ENCODE measurements at regions not wholly inside any gene's neighbourhood (a gene's known extent, or its start where the extent isn't known, plus 50 kb on each side); places are given as distances from the start of the nearest gene placed in this dataset. TPM values are rescaled to one million over a fixed set of nuclear protein-coding genes. Genes with fewer than 3 reads are reported as not detected.

- H3K4me1 ChIP-seq (ENCODE audit: control insufficient read depth in 1 of 2, insufficient read depth in 2 of 2, low read length in 2 of 2), result no peaks in the 10 kb centered on the region
- H3K27me3 Mint-ChIP-seq (ENCODE audit: low read depth in 3 of 3), result peaks cover 0 to 1% (median 0%) of the 10 kb centered on the region in 3 donors
- no peaks in the 10 kb centered on the region for H3K9me3 ChIP-seq (replicated peaks in 1 of 2; ENCODE audit: control insufficient read depth in 1 of 2, insufficient read depth in 1 of 2, low read length in 2 of 2)
- no peak overlapping the region for H3K4me3 Mint-ChIP-seq
- intact Hi-C loops (cut with micrococcal nuclease), result no loop called here
- TF ChIP-seq, protein P1, sequence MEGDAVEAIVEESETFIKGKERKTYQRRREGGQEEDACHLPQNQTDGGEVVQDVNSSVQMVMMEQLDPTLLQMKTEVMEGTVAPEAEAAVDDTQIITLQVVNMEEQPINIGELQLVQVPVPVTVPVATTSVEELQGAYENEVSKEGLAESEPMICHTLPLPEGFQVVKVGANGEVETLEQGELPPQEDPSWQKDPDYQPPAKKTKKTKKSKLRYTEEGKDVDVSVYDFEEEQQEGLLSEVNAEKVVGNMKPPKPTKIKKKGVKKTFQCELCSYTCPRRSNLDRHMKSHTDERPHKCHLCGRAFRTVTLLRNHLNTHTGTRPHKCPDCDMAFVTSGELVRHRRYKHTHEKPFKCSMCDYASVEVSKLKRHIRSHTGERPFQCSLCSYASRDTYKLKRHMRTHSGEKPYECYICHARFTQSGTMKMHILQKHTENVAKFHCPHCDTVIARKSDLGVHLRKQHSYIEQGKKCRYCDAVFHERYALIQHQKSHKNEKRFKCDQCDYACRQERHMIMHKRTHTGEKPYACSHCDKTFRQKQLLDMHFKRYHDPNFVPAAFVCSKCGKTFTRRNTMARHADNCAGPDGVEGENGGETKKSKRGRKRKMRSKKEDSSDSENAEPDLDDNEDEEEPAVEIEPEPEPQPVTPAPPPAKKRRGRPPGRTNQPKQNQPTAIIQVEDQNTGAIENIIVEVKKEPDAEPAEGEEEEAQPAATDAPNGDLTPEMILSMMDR (IDR thresholded peaks at IDR 0.05), result no peak
- no peaks in the 10 kb centered on the region for H4K20me1 ChIP-seq (ENCODE audit: insufficient read depth, low read length)
- H3K79me2 ChIP-seq (ENCODE audit: insufficient read depth, low read length), result no peaks in the 10 kb centered on the region
- peaks cover 0 to 3% (median 0%) of the 10 kb centered on the region in 7 donors for H3K9me3 Mint-ChIP-seq
- no peak overlapping the region for H2AFZ ChIP-seq (ENCODE audit: insufficient read depth, low read depth, low read length, poor library complexity, severe bottlenecking)
- no peak overlapping the region for H3K4me2 ChIP-seq (replicated peaks; ENCODE audit: extremely low read depth, low read length, poor library complexity, severe bottlenecking)
- H3K27me3 ChIP-seq (ENCODE audit: control insufficient read depth in 2 of 2, insufficient read depth in 2 of 2, low read length in 2 of 2), result no peaks in the 10 kb centered on the region
- no peak for DNase-seq
- no peaks in the 10 kb centered on the region for H3K4me1 Mint-ChIP-seq
- H3K27ac Mint-ChIP-seq, result no peak overlapping the region
- H3K4me3 ChIP-seq (replicated peaks in 1 of 3; ENCODE audit: low read depth in 2 of 3, low read length in 3 of 3), result no peak overlapping the region
- H3K36me3 Mint-ChIP-seq, result no peaks in the 10 kb centered on the region
- H3K9ac ChIP-seq (ENCODE audit: insufficient read depth, low read length, poor library complexity, severe bottlenecking), result no peak overlapping the region
- no peaks in the 10 kb centered on the region for H3K36me3 ChIP-seq (replicated peaks in 1 of 2; ENCODE audit: control insufficient read depth in 1 of 2, insufficient read depth in 2 of 2, low read length in 2 of 2)
- H3K27ac ChIP-seq (ENCODE audit: low read depth in 1 of 2, low read length in 2 of 2), result no peak overlapping the region
Observed at GRCh38 chr5:96012399-96012798, 50.7 kb upstream of the ELL2 start.

Small RNAs in the stretch of these regions (small RNA-seq; reads per million reads assigned to genes)
- not detected for gene MIR583 (ENCODE audit: insufficient read length, low read depth)
- not detected for gene RNU6-524P (ENCODE audit: insufficient read length, low read depth)
